Dendritic cell treated with granulocyte-macrophage colony-stimulating factor and Interleukin-4, amounts not matched to agents 40 ng/mL and 50 ng/mL, for 4 days (primary cell): ENCODE measurements at regions not wholly inside any gene's neighbourhood (a gene's known extent, or its start where the extent isn't known, plus 50 kb on each side); places are given as distances from the start of the nearest gene placed in this dataset.

ENCODE experiments used
- H3K27ac Mint-ChIP-seq: one replicate; pipeline ENCODE4 v1.8.0; 2022; ENCODE audit warnings: mild to moderate bottlenecking, mixed read lengths
- H3K27me3 Mint-ChIP-seq: one replicate; pipeline ENCODE4 v1.8.0; 2022; ENCODE audit warnings: mild to moderate bottlenecking, mixed read lengths
- H3K36me3 Mint-ChIP-seq: one replicate; pipeline ENCODE4 v1.8.0; 2022; ENCODE audit warnings: low read depth, mixed read lengths
- H3K4me1 Mint-ChIP-seq: one replicate; pipeline ENCODE4 v1.8.0; 2022; ENCODE audit warnings: low read depth, mixed read lengths
- H3K4me3 Mint-ChIP-seq: one replicate; pipeline ENCODE4 v1.8.0; 2022; ENCODE audit warnings: mild to moderate bottlenecking, moderate library complexity, mixed read lengths
- H3K9me3 Mint-ChIP-seq: one replicate; pipeline ENCODE4 v1.8.0; 2022; ENCODE audit warnings: mixed read lengths
- intact Hi-C: fragments of 100-400 bp; cut with micrococcal nuclease; formaldehyde crosslinking; loops from one replicate; pipeline ENCODE4 v1.15.0; 2022

- intact Hi-C loops: no loop called here
- H3K36me3 Mint-ChIP-seq: no peaks in the 10 kb centered on the region
- no peak overlapping the region for H3K4me3 Mint-ChIP-seq
- no peak overlapping the region for H3K27ac Mint-ChIP-seq
- peaks cover 9% of the 10 kb centered on the region for H3K9me3 Mint-ChIP-seq
- peaks cover 9% of the 10 kb centered on the region for H3K4me1 Mint-ChIP-seq
- no peaks in the 10 kb centered on the region for H3K27me3 Mint-ChIP-seq
These were observed 129.8 kb downstream of the METTL4 start for GRCh38 chr18:2441544-2441943.

GRCh38 chr18:2442006-2442405 lies 129.3 kb downstream of the METTL4 start:
- Mint-ChIP-seq H3K9me3 (peaks cover 9% of the 10 kb centered on the region), H3K27me3 (no peaks in the 10 kb centered on the region), H3K4me3 (no peak overlapping the region), H3K36me3 (no peaks in the 10 kb centered on the region), H3K4me1 (peaks cover 9% of the 10 kb centered on the region), H3K27ac (no peak overlapping the region)
- intact Hi-C loops: no loop called here

GRCh38 chr18:2442726-2443275 lies 128.5 kb downstream of the METTL4 start:
- no peaks in the 10 kb centered on the region for H3K27me3 Mint-ChIP-seq
- H3K4me3 Mint-ChIP-seq: no peak overlapping the region
- no peak overlapping the region for H3K27ac Mint-ChIP-seq
- no peaks in the 10 kb centered on the region for H3K36me3 Mint-ChIP-seq
- H3K4me1 Mint-ChIP-seq: peaks cover 13% of the 10 kb centered on the region
- H3K9me3 Mint-ChIP-seq: peaks cover 9% of the 10 kb centered on the region
- intact Hi-C loops: no loop called here

- no peaks in the 10 kb centered on the region for H3K27me3 Mint-ChIP-seq
- H3K27ac Mint-ChIP-seq: no peak overlapping the region
- H3K36me3 Mint-ChIP-seq: no peaks in the 10 kb centered on the region
- peaks cover 27% of the 10 kb centered on the region for H3K4me1 Mint-ChIP-seq
- intact Hi-C loops: no loop called here
- no peak overlapping the region for H3K4me3 Mint-ChIP-seq
- H3K9me3 Mint-ChIP-seq: peaks cover 9% of the 10 kb centered on the region
These were observed 127.0 kb downstream of the METTL4 start for GRCh38 chr18:2444201-2444875.

GRCh38 chr18:2448565-2449151 lies 122.6 kb downstream of the METTL4 start:
- Mint-ChIP-seq H3K9me3 (no peaks in the 10 kb centered on the region), H3K4me1 (peaks cover 33% of the 10 kb centered on the region), H3K36me3 (no peaks in the 10 kb centered on the region), H3K4me3 (no peak overlapping the region), H3K27ac (peak overlapping the region; percentile 63), H3K27me3 (no peaks in the 10 kb centered on the region)
- intact Hi-C loops: no loop called here

- Mint-ChIP-seq H3K4me1 (peaks cover 24% of the 10 kb centered on the region), H3K27ac (no peak overlapping the region), H3K9me3 (peaks cover 10% of the 10 kb centered on the region), H3K4me3 (no peak overlapping the region), H3K27me3 (no peaks in the 10 kb centered on the region), H3K36me3 (no peaks in the 10 kb centered on the region)
- intact Hi-C loops: no loop called here
These were observed 119.7 kb downstream of the METTL4 start for GRCh38 chr18:2451556-2451955.

- H3K4me1 Mint-ChIP-seq: no peaks in the 10 kb centered on the region
- intact Hi-C loops: loop anchor here (10.0 kb wide), 1 partner anchor 355 kb away; no protein-coding TSS in a partner anchor
- H3K36me3 Mint-ChIP-seq: no peaks in the 10 kb centered on the region
- H3K27ac Mint-ChIP-seq: no peak overlapping the region
- peaks cover 23% of the 10 kb centered on the region for H3K9me3 Mint-ChIP-seq
- H3K4me3 Mint-ChIP-seq: no peak overlapping the region
- H3K27me3 Mint-ChIP-seq: peaks cover 5% of the 10 kb centered on the region
These were observed 111.4 kb downstream of the METTL4 start for GRCh38 chr18:2459886-2460285.

GRCh38 chr18:2466978-2467377 lies 104.3 kb downstream of the METTL4 start:
- Mint-ChIP-seq H3K27me3 (peaks cover 4% of the 10 kb centered on the region), H3K4me3 (no peak overlapping the region), H3K27ac (no peak overlapping the region), H3K4me1 (no peaks in the 10 kb centered on the region), H3K9me3 (no peaks in the 10 kb centered on the region), H3K36me3 (no peaks in the 10 kb centered on the region)
- intact Hi-C loops: loop anchor here (10.0 kb wide), 1 partner anchor 362 kb away; no protein-coding TSS in a partner anchor

GRCh38 chr18:2468051-2468450 lies 103.3 kb downstream of the METTL4 start:
- Mint-ChIP-seq H3K27me3 (peaks cover 4% of the 10 kb centered on the region), H3K27ac (no peak overlapping the region), H3K9me3 (no peaks in the 10 kb centered on the region), H3K4me1 (no peaks in the 10 kb centered on the region), H3K4me3 (no peak overlapping the region), H3K36me3 (no peaks in the 10 kb centered on the region)
- intact Hi-C loops: loop anchor here (10.0 kb wide), 1 partner anchor 363 kb away; no protein-coding TSS in a partner anchor

GRCh38 chr18:2471523-2471922 lies 99.8 kb downstream of the METTL4 start:
- Mint-ChIP-seq H3K9me3 (no peaks in the 10 kb centered on the region), H3K27me3 (peaks cover 6% of the 10 kb centered on the region), H3K4me3 (no peak overlapping the region), H3K4me1 (no peaks in the 10 kb centered on the region), H3K27ac (no peak overlapping the region), H3K36me3 (no peaks in the 10 kb centered on the region)
- intact Hi-C loops: no loop called here

GRCh38 chr18:2478662-2479061 lies 92.6 kb downstream of the METTL4 start:
- Mint-ChIP-seq H3K27me3 (peaks cover 12% of the 10 kb centered on the region), H3K36me3 (no peaks in the 10 kb centered on the region), H3K27ac (no peak overlapping the region)

GRCh38 chr18:2480536-2480935 lies 90.8 kb downstream of the METTL4 start:
- Mint-ChIP-seq H3K4me3 (no peak overlapping the region), H3K4me1 (peaks cover 5% of the 10 kb centered on the region), H3K9me3 (no peaks in the 10 kb centered on the region), H3K27me3 (peaks cover 13% of the 10 kb centered on the region), H3K27ac (no peak overlapping the region), H3K36me3 (no peaks in the 10 kb centered on the region)
- intact Hi-C loops: no loop called here

More at GRCh38 chr18:2478662-2479061, 92.6 kb downstream of the METTL4 start:
- intact Hi-C loops: no loop called here
- peaks cover 5% of the 10 kb centered on the region for H3K4me1 Mint-ChIP-seq
- H3K4me3 Mint-ChIP-seq: no peak overlapping the region
- H3K9me3 Mint-ChIP-seq: no peaks in the 10 kb centered on the region

- Mint-ChIP-seq H3K36me3 (no peaks in the 10 kb centered on the region), H3K27ac (no peak overlapping the region), H3K4me1 (peaks cover 5% of the 10 kb centered on the region), H3K4me3 (no peak overlapping the region), H3K27me3 (peaks cover 10% of the 10 kb centered on the region), H3K9me3 (no peaks in the 10 kb centered on the region)
- intact Hi-C loops: no loop called here
These were observed 88.4 kb downstream of the METTL4 start for GRCh38 chr18:2482706-2483475.

- Mint-ChIP-seq H3K9me3 (no peaks in the 10 kb centered on the region), H3K36me3 (no peaks in the 10 kb centered on the region), H3K27me3 (peaks cover 9% of the 10 kb centered on the region), H3K27ac (no peak overlapping the region), H3K4me1 (no peaks in the 10 kb centered on the region), H3K4me3 (no peak overlapping the region)
- intact Hi-C loops: no loop called here
These were observed 85.3 kb downstream of the METTL4 start for GRCh38 chr18:2485983-2486382.
